Pancreas (tissue), 10 donors: ENCODE measurements at regions not wholly inside any gene's neighbourhood (a gene's known extent, or its start where the extent isn't known, plus 50 kb on each side); places are given as distances from the start of the nearest gene placed in this dataset.

Source experiments
- ATAC-seq, 4 donors: fragments of 200-7000 bp; cut with Tn5 transposase; one replicate each; pipeline versions ENCODE4 v1.8.0 to v1.9.1; 2020; ENCODE audit warnings: mild to moderate bottlenecking in 4 of 4, moderate library complexity in 4 of 4
- DNase-seq, 6 donors: peaks; one replicate each; pipeline ENCODE4 v3.0.0-alpha.2; 2020
- FAIRE-seq: peaks from 2 replicates; lab custom pipeline; 2012; peaks lifted over from hg19 to GRCh38; lab: Jason Lieb, UNC
- H3K27ac ChIP-seq, 4 donors: fragments of 200-600 bp; sonication (generic); 1 replicate in 3 of 4; 2 replicates in 1 of 4; pipeline versions ENCODE4 v1.5.0 to v1.8.0; 2020
- H3K27me3 ChIP-seq, 4 donors: fragments of 200-600 bp; one replicate each; pipeline ENCODE4 v1.8.0; 2021
- H3K36me3 ChIP-seq, 3 donors: fragments of 200-600 bp; sonication (generic) in 1 of 3; one replicate each; pipeline versions ENCODE4 v1.5.0 to v1.8.0; 2020 to 2021
- H3K4me1 ChIP-seq, 3 donors: fragments of 200-600 bp; one replicate each; pipeline ENCODE4 v1.8.0; 2021
- H3K4me3 ChIP-seq, 4 donors: fragments of 200-600 bp; sonication (generic) in 2 of 4; one replicate each; pipeline versions ENCODE4 v1.5.0 to v1.8.0; 2020 to 2021
- H3K9me3 ChIP-seq, 4 donors: fragments of 200-600 bp; one replicate each; pipeline ENCODE4 v1.8.0; 2021
- WGBS, 2 donors: extraction: QIAGEN DNeasy Blood & Tissue Kit; methylation state at CpG; one replicate each; pipeline ENCODE4 v1.1.7; 2013; 5-methylcytosine and 5-hydroxymethylcytosine counted together
- intact Hi-C, 3 donors: fragments of 100-400 bp; cut with DNase I; formaldehyde crosslinking; loops; one replicate each; pipeline versions ENCODE4 v1.11.1 to v1.14.2; 2022
- TF ChIP-seq, protein P1 (sequence below), 4 donors: fragments of 200-600 bp; sonication (generic) in 3 of 4; IDR thresholded peaks; one replicate each; pipeline versions ENCODE4 v1.5.0 to v1.8.0; 2021; ENCODE audit warnings: antibody characterized with exemption in 4 of 4
- donor health status: healthy with polysubstance abuse.
- donor health status: DM: no; HTN: no; CAD: no; lungs with moderate emphysema.
- donor health status: DM: no; HTN: no; CAD: no.
- donor health status: control.
- donor health status: control.
- donor health status: Bipolar disorder and iron deficiency.
- donor health status: DM: yes; HTN: yes; CAD: no.
- donor health status: DM: no; HTN: no; CAD: no.
- donor health status: DM: no; HTN: no; CAD: no.
- donor health status: DM: yes; HTN: yes; CAD: no.

GRCh38 chr22:49087198-49087597 lies 740.5 kb downstream of the BRD1 start:
- intact Hi-C loops: no loop called here
- Histone ChIP-seq H3K27me3 (no peaks in the 10 kb centered on the region), H3K4me1 (no peaks in the 10 kb centered on the region), H3K27ac (no peak overlapping the region), H3K9me3 (no peaks in the 10 kb centered on the region), H3K4me3 (no peak overlapping the region), H3K36me3 (no peaks in the 10 kb centered on the region)
- FAIRE-seq (no peak), ATAC-seq (no peak), DNase-seq (peak in 1 of 6 donors; percentile 23)
- WGBS, 2 donors: 55 to 64% methylated on average over 10 of the region's 10 CpGs
- TF ChIP-seq, protein P1, sequence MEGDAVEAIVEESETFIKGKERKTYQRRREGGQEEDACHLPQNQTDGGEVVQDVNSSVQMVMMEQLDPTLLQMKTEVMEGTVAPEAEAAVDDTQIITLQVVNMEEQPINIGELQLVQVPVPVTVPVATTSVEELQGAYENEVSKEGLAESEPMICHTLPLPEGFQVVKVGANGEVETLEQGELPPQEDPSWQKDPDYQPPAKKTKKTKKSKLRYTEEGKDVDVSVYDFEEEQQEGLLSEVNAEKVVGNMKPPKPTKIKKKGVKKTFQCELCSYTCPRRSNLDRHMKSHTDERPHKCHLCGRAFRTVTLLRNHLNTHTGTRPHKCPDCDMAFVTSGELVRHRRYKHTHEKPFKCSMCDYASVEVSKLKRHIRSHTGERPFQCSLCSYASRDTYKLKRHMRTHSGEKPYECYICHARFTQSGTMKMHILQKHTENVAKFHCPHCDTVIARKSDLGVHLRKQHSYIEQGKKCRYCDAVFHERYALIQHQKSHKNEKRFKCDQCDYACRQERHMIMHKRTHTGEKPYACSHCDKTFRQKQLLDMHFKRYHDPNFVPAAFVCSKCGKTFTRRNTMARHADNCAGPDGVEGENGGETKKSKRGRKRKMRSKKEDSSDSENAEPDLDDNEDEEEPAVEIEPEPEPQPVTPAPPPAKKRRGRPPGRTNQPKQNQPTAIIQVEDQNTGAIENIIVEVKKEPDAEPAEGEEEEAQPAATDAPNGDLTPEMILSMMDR (IDR thresholded peaks at IDR 0.05): no peak

GRCh38 chr22:49086606-49087157 lies 741.0 kb downstream of the BRD1 start:
- no peak for ATAC-seq
- FAIRE-seq: no peak
- TF ChIP-seq, protein P1 (IDR thresholded peaks at IDR 0.05): no peak
- H3K27me3 ChIP-seq: no peaks in the 10 kb centered on the region
- H3K36me3 ChIP-seq: no peaks in the 10 kb centered on the region
- DNase-seq: peak in 1 of 6 donors; percentile 37
- H3K4me1 ChIP-seq: no peaks in the 10 kb centered on the region
- no peaks in the 10 kb centered on the region for H3K9me3 ChIP-seq
- no peak overlapping the region for H3K27ac ChIP-seq
- intact Hi-C loops: no loop called here
- 70 to 75% methylated on average over 12 of the region's 12 CpGs for WGBS, 2 donors
- H3K4me3 ChIP-seq: no peak overlapping the region

DNA sequence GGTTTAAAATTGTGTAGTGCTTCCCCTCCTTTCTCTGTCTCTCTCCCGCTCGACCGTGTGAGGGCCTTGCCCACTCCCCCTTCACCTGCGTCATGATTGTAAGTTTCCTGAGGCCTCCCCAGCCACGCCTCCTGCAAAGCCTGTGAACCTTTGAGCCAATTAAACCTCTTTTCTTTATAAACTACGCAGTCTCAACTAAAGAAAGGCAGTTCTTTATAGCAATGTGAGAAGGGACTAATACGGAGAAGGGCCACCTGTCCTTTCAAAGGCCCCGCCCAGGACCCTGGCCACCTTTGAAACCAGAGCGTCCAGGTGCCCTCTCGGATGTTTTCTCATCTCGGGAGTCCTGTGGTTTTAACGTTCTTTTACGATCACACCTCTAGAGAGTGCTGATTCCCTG lies 741.5 kb downstream of the BRD1 start:
- no peaks in the 10 kb centered on the region for H3K9me3 ChIP-seq
- no peak overlapping the region for H3K27ac ChIP-seq
- H3K4me1 ChIP-seq: no peaks in the 10 kb centered on the region
- no peaks in the 10 kb centered on the region for H3K36me3 ChIP-seq
- DNase-seq (no peak), ATAC-seq (no peak), FAIRE-seq (no peak)
- no peaks in the 10 kb centered on the region for H3K27me3 ChIP-seq
- no peak overlapping the region for H3K4me3 ChIP-seq
- intact Hi-C loops: no loop called here
- 53 to 72% methylated on average over 13 of the region's 13 CpGs for WGBS, 2 donors
- TF ChIP-seq, protein P1 (IDR thresholded peaks at IDR 0.05): no peak

- intact Hi-C loops: no loop called here
- TF ChIP-seq, protein P1 (IDR thresholded peaks at IDR 0.05): no peak
- no peaks in the 10 kb centered on the region for H3K9me3 ChIP-seq
- H3K27ac ChIP-seq: no peak overlapping the region
- ATAC-seq: no peak
- DNase-seq: peak in 1 of 6 donors; percentile 33
- WGBS, 2 donors: 69 to 70% methylated on average over 8 of the region's 8 CpGs
- H3K4me3 ChIP-seq: no peak overlapping the region
- no peak for FAIRE-seq
- H3K4me1 ChIP-seq: no peaks in the 10 kb centered on the region
- no peaks in the 10 kb centered on the region for H3K36me3 ChIP-seq
- H3K27me3 ChIP-seq: no peaks in the 10 kb centered on the region
Observed at GRCh38 chr22:49084206-49084605, 743.5 kb downstream of the BRD1 start.

DNA sequence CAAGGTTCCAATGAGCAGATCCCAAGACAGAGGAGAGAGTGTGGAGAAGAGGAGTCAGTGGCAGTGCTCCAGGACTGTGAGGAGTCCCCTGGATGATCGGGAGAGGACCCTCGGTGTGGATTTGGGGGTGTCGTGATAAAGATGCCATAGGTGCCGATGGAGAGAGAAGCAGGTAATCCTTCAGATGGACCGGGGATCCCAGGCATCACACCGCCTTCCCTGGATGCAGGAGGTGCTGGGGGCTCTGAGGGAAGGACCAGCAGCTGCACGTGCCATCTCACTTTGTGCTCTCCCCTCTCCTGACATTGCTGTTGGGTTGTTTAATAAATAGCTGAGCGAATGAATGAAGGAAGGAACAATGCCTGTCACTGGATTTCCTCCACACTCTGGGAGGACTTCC lies 744.1 kb downstream of the BRD1 start:
- FAIRE-seq: no peak
- WGBS, 2 donors: 77 to 84% methylated on average over 8 of the region's 8 CpGs
- ATAC-seq: no peak
- Histone ChIP-seq H3K36me3 (no peaks in the 10 kb centered on the region), H3K9me3 (no peaks in the 10 kb centered on the region), H3K4me1 (no peaks in the 10 kb centered on the region), H3K27me3 (no peaks in the 10 kb centered on the region), H3K4me3 (no peak overlapping the region), H3K27ac (no peak overlapping the region)
- intact Hi-C loops: no loop called here
- peak in 1 of 6 donors; percentile 14 for DNase-seq
- TF ChIP-seq, protein P1 (IDR thresholded peaks at IDR 0.05): no peak
